NCI-H2196 (cell line): ENCODE measurements at regions not wholly inside any gene's neighbourhood (a gene's known extent, or its start where the extent isn't known, plus 50 kb on each side); places are given as distances from the start of the nearest gene placed in this dataset.
"Not testable (repeated sequence)": the region's sequence is repeated elsewhere in the genome, so short reads cannot be mapped to it uniquely, and the experiment has no call there.

Experiments
- DNase-seq: peaks from one replicate; lab custom pipeline; 2025; ENCODE audit not compliant: unreplicated experiment; lab: John Stamatoyannopoulos, UW

- peak; percentile 69 for DNase-seq
Measured at GRCh38 chr2:18991177-18992168, 366.9 kb downstream of the OSR1 start.

GRCh38 chr2:18988631-18989232, 369.7 kb downstream of the OSR1 start:
- no peak for DNase-seq

- peak; percentile 77 for DNase-seq
Measured at GRCh38 chr2:18987592-18988073, 370.8 kb downstream of the OSR1 start.

GRCh38 chr2:18987016-18987415, 371.4 kb downstream of the OSR1 start:
- no peak for DNase-seq

- no peak for DNase-seq
Measured at GRCh38 chr2:18986046-18986445, 372.4 kb downstream of the OSR1 start.

GRCh38 chr2:18980786-18981430, 377.5 kb downstream of the OSR1 start:
- no peak for DNase-seq

- no peak for DNase-seq
Measured at GRCh38 chr2:18980104-18980785, 378.2 kb downstream of the OSR1 start.

GRCh38 chr2:18977409-18977808, 381.0 kb downstream of the OSR1 start:
- DNase-seq = no peak

GRCh38 chr2:18976168-18976961, 382.1 kb downstream of the OSR1 start:
- peak; percentile 54 for DNase-seq

- DNase-seq = no peak
Measured at GRCh38 chr2:18975506-18976167, 382.8 kb downstream of the OSR1 start.

- no peak for DNase-seq
Measured at GRCh38 chr2:18971628-18972027, 382.3 kb upstream of the NT5C1B start.

- no peak for DNase-seq
Measured at GRCh38 chr2:18971069-18971378, 381.7 kb upstream of the NT5C1B start.

GRCh38 chr2:18966131-18966530, 376.8 kb upstream of the NT5C1B start:
- no peak for DNase-seq

GRCh38 chr2:18963739-18964256, 374.4 kb upstream of the NT5C1B start:
- not testable (repeated sequence) for DNase-seq

- DNase-seq = no peak
Measured at GRCh38 chr2:18961991-18962421, 372.6 kb upstream of the NT5C1B start.

- no peak for DNase-seq
Measured at GRCh38 chr2:18959952-18960717, 370.8 kb upstream of the NT5C1B start.

GRCh38 chr2:18959200-18959599, 369.8 kb upstream of the NT5C1B start:
- DNase-seq = no peak

- DNase-seq = no peak
Measured at GRCh38 chr2:18957909-18958308, 368.5 kb upstream of the NT5C1B start.

GRCh38 chr2:18950361-18950851, 361.0 kb upstream of the NT5C1B start:
- peak; percentile 32 for DNase-seq
